ENCODE measurements at regions not wholly inside any gene's neighbourhood (a gene's known extent, or its start where the extent isn't known, plus 50 kb on each side); places are given as distances from the start of the nearest gene placed in this dataset.

- ChIA-PET POLR2A (no interaction called here), CTCF (no interaction called here)
- DNase-seq (ENCODE audit: low read depth, low spot score) = no peak
- no peak overlapping the region for H3K4me3 ChIP-seq (ENCODE audit: low read depth, low read length)
- TF ChIP-seq CTCF (IDR thresholded peaks at IDR 0.05; ENCODE audit: insufficient read depth, low read length, missing control alignments) = no peak
Observed at GRCh38 chr11:134686460-134687061, 274.5 kb upstream of the B3GAT1 start.

- POLR2A ChIA-PET = no interaction called here
- no peak for TF ChIP-seq CTCF (IDR thresholded peaks at IDR 0.05; ENCODE audit: insufficient read depth, low read length, missing control alignments)
- no peak for DNase-seq (ENCODE audit: low read depth, low spot score)
- H3K4me3 ChIP-seq (ENCODE audit: low read depth, low read length) = no peak overlapping the region
- CTCF ChIA-PET = no interaction called here
Observed at GRCh38 chr11:134685793-134686380, 273.8 kb upstream of the B3GAT1 start.

- POLR2A ChIA-PET = no interaction called here
- DNase-seq (ENCODE audit: low read depth, low spot score) = no peak
- no peak for TF ChIP-seq CTCF (IDR thresholded peaks at IDR 0.05; ENCODE audit: insufficient read depth, low read length, missing control alignments)
- CTCF ChIA-PET = no interaction called here
- H3K4me3 ChIP-seq (ENCODE audit: low read depth, low read length) = no peak overlapping the region
Observed at GRCh38 chr11:134684576-134684975, 272.5 kb upstream of the B3GAT1 start.

- POLR2A ChIA-PET = no interaction called here
- CTCF ChIA-PET = no interaction called here
- no peak for TF ChIP-seq CTCF (IDR thresholded peaks at IDR 0.05; ENCODE audit: insufficient read depth, low read length, missing control alignments)
- no peak for DNase-seq (ENCODE audit: low read depth, low spot score)
- no peak overlapping the region for H3K4me3 ChIP-seq (ENCODE audit: low read depth, low read length)
Observed at GRCh38 chr11:134683860-134684259, 271.8 kb upstream of the B3GAT1 start.

GRCh38 chr11:134682577-134682976 is 270.5 kb upstream of the B3GAT1 start:
- DNase-seq (ENCODE audit: low read depth, low spot score) = no peak
- POLR2A ChIA-PET = no interaction called here
- H3K4me3 ChIP-seq (ENCODE audit: low read depth, low read length) = no peak overlapping the region
- CTCF ChIA-PET = no interaction called here
- no peak for TF ChIP-seq CTCF (IDR thresholded peaks at IDR 0.05; ENCODE audit: insufficient read depth, low read length, missing control alignments)

- ChIA-PET POLR2A (no interaction called here), CTCF (no interaction called here)
- TF ChIP-seq CTCF (IDR thresholded peaks at IDR 0.05; ENCODE audit: insufficient read depth, low read length, missing control alignments) = no peak
- no peak overlapping the region for H3K4me3 ChIP-seq (ENCODE audit: low read depth, low read length)
- no peak for DNase-seq (ENCODE audit: low read depth, low spot score)
Observed at GRCh38 chr11:134679592-134679991, 267.6 kb upstream of the B3GAT1 start.

Measured in AG04449 (cell line).